NCI-H1436 treated with DMSO at 0.1 percent for 48 hours (cell line): ENCODE measurements at regions not wholly inside any gene's neighbourhood (a gene's known extent, or its start where the extent isn't known, plus 50 kb on each side); places are given as distances from the start of the nearest gene placed in this dataset.
"Not testable (repeated sequence)": the region's sequence is repeated elsewhere in the genome, so short reads cannot be mapped to it uniquely, and the experiment has no call there.

Experiments used
- DNase-seq: peaks from one replicate; lab custom pipeline; 2025; lab: John Stamatoyannopoulos, UW

- DNase-seq = no peak
Observed at GRCh38 chr2:185510060-185510459, 228.5 kb upstream of the FSIP2 start.

- no peak for DNase-seq
Observed at GRCh38 chr2:185511925-185512324, 226.7 kb upstream of the FSIP2 start.

GRCh38 chr2:185522472-185522871 is 216.1 kb upstream of the FSIP2 start:
- no peak for DNase-seq

GRCh38 chr2:185524242-185524641 is 214.4 kb upstream of the FSIP2 start:
- not testable (repeated sequence) for DNase-seq

GRCh38 chr2:185526161-185526560 is 212.4 kb upstream of the FSIP2 start:
- DNase-seq = no peak

- no peak for DNase-seq
Observed at GRCh38 chr2:185531721-185532120, 206.9 kb upstream of the FSIP2 start.

- DNase-seq = no peak
Observed at GRCh38 chr2:185537689-185538088, 200.9 kb upstream of the FSIP2 start.

- DNase-seq = no peak
Observed at GRCh38 chr2:185567196-185567595, 171.4 kb upstream of the FSIP2 start.

- no peak for DNase-seq
Observed at GRCh38 chr2:185567940-185568339, 170.7 kb upstream of the FSIP2 start.

- no peak for DNase-seq
Observed at GRCh38 chr2:185578322-185578721, 160.3 kb upstream of the FSIP2 start.

- DNase-seq = no peak
Observed at GRCh38 chr2:185583058-185583816, 155.4 kb upstream of the FSIP2 start.

GRCh38 chr2:185585165-185585564 is 153.4 kb upstream of the FSIP2 start:
- DNase-seq = not testable (repeated sequence)

- DNase-seq = not testable (repeated sequence)
Observed at GRCh38 chr2:185591276-185591675, 147.3 kb upstream of the FSIP2 start.

- no peak for DNase-seq
Observed at GRCh38 chr2:185607945-185608344, 130.7 kb upstream of the FSIP2 start.

GRCh38 chr2:185608799-185609198 is 129.8 kb upstream of the FSIP2 start:
- no peak for DNase-seq

- no peak for DNase-seq
Observed at GRCh38 chr2:185610301-185610700, 128.3 kb upstream of the FSIP2 start.

- no peak for DNase-seq
Observed at GRCh38 chr2:185618625-185619024, 120.0 kb upstream of the FSIP2 start.

GRCh38 chr2:185625604-185626003 is 113.0 kb upstream of the FSIP2 start:
- no peak for DNase-seq

- no peak for DNase-seq
Observed at GRCh38 chr2:185628985-185629384, 109.6 kb upstream of the FSIP2 start.

- no peak for DNase-seq
Observed at GRCh38 chr2:185633621-185634020, 105.0 kb upstream of the FSIP2 start.

- DNase-seq = no peak
Observed at GRCh38 chr2:185638771-185639170, 99.8 kb upstream of the FSIP2 start.

- no peak for DNase-seq
Observed at GRCh38 chr2:185640588-185640987, 98.0 kb upstream of the FSIP2 start.

- no peak for DNase-seq
Observed at GRCh38 chr2:185643434-185643833, 95.2 kb upstream of the FSIP2 start.

- no peak for DNase-seq
Observed at GRCh38 chr2:185644828-185645227, 93.8 kb upstream of the FSIP2 start.
